GM19452 (cell line): ENCODE measurements at regions not wholly inside any gene's neighbourhood (a gene's known extent, or its start where the extent isn't known, plus 50 kb on each side); places are given as distances from the start of the nearest gene placed in this dataset.

Experiments used
- ATAC-seq: cut with Tn5 transposase; IDR thresholded peaks from one replicate; pipeline ENCODE4 v1.9.1; 2021; ENCODE audit not compliant: unreplicated experiment

- no peak for ATAC-seq
Observed at GRCh38 chr2:217153510-217153909, 293.6 kb upstream of the TNP1 start.

GRCh38 chr2:217152831-217153230 is 293.0 kb upstream of the TNP1 start:
- no peak for ATAC-seq

GRCh38 chr2:217151509-217152206 is 291.8 kb upstream of the TNP1 start:
- ATAC-seq, result no peak

GRCh38 chr2:217150236-217150635 is 290.4 kb upstream of the TNP1 start:
- no peak for ATAC-seq

- no peak for ATAC-seq
Observed at GRCh38 chr2:217149087-217149660, 289.3 kb upstream of the TNP1 start.

- ATAC-seq, result no peak
Observed at GRCh38 chr2:217147818-217148217, 288.0 kb upstream of the TNP1 start.

GRCh38 chr2:217146956-217147355 is 287.1 kb upstream of the TNP1 start:
- ATAC-seq, result no peak

- ATAC-seq, result no peak
Observed at GRCh38 chr2:217142649-217143266, 282.9 kb upstream of the TNP1 start.

GRCh38 chr2:217138284-217138683 is 278.4 kb upstream of the TNP1 start:
- ATAC-seq, result no peak

GRCh38 chr2:217127744-217128143 is 267.9 kb upstream of the TNP1 start:
- no peak for ATAC-seq

GRCh38 chr2:217125014-217125413 is 265.1 kb upstream of the TNP1 start:
- no peak for ATAC-seq

GRCh38 chr2:217124050-217124449 is 264.2 kb upstream of the TNP1 start:
- no peak for ATAC-seq

- ATAC-seq, result no peak
Observed at GRCh38 chr2:217121565-217121964, 261.7 kb upstream of the TNP1 start.

GRCh38 chr2:217120429-217120828 is 260.6 kb upstream of the TNP1 start:
- ATAC-seq, result no peak

- ATAC-seq, result no peak
Observed at GRCh38 chr2:217118559-217119284, 258.9 kb upstream of the TNP1 start.

GRCh38 chr2:217117523-217117922 is 257.7 kb upstream of the TNP1 start:
- ATAC-seq, result no peak

GRCh38 chr2:217116610-217117009 is 256.7 kb upstream of the TNP1 start:
- no peak for ATAC-seq

GRCh38 chr2:217114117-217114516 is 254.3 kb upstream of the TNP1 start:
- ATAC-seq, result no peak

- ATAC-seq, result no peak
Observed at GRCh38 chr2:217113491-217113890, 253.6 kb upstream of the TNP1 start.

- no peak for ATAC-seq
Observed at GRCh38 chr2:217110550-217110949, 250.7 kb upstream of the TNP1 start.

- ATAC-seq, result no peak
Observed at GRCh38 chr2:217108575-217109027, 248.7 kb upstream of the TNP1 start.

- no peak for ATAC-seq
Observed at GRCh38 chr2:217108086-217108485, 248.2 kb upstream of the TNP1 start.
